NCI-H748 treated with DMSO at 0.1 percent for 48 hours (cell line): ENCODE measurements at regions not wholly inside any gene's neighbourhood (a gene's known extent, or its start where the extent isn't known, plus 50 kb on each side); places are given as distances from the start of the nearest gene placed in this dataset.

Source experiments
- DNase-seq: peaks from one replicate; lab custom pipeline; 2025; lab: John Stamatoyannopoulos, UW

DNA sequence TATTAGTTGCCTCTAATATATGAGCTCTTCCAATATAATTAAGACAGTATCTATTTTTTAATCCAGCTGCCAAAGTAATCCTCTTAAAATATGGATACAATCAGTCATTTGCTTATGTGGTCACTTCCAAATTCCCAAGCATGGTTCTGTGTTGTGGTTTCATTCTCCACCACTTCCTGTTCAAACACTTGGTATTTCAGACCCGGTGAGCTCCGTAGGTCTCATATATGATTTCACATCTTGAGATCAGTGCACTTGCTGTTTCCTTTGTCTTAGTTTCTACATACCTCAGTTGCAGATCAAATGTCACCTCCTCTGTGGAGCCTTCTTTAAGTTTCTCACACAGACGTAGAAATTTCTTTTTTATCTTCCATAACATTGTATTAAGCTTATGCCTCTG, 254.2 kb downstream of the KCNS3 start:
- no peak for DNase-seq

- no peak for DNase-seq
Measured at GRCh38 chr2:18131761-18132160, 253.3 kb downstream of the KCNS3 start.

DNA sequence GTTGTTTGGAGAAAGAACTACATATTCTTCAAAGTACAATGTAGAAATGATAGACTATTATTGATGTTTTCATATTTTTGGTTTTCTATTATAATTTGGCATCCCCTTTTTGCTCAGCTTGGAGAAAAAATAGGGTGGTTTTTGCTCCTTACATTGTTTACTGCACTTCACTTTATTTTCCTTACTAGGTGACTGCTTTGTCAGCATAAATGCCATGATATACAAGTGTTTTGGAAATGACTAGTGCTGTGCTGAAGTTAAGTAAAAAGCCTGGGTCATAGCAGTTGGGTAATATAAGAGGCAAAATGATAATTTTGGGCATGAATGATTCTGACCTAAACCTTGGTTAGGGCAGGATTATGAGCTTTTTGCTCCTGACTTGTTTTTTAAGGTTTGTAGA, 250.9 kb downstream of the KCNS3 start:
- DNase-seq: no peak

DNA sequence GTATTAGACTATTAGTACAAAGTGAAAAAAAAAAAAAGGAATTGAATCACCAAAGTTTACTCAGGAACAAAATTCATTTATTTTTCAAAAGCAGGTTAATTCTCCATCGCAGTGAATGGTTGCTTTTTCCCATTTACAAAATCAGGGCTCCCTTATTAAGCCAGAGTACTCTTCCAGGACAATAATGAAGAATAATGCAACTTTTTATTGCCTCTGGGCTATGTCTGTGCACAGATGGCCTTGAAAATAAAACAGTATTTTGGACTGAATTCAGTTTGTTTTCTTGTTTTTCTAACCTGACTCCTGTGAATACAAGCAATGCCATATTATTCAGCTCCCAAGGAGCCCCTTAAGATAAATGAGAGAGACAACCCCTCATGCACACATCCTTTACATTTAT, 246.8 kb downstream of the KCNS3 start:
- no peak for DNase-seq

DNA sequence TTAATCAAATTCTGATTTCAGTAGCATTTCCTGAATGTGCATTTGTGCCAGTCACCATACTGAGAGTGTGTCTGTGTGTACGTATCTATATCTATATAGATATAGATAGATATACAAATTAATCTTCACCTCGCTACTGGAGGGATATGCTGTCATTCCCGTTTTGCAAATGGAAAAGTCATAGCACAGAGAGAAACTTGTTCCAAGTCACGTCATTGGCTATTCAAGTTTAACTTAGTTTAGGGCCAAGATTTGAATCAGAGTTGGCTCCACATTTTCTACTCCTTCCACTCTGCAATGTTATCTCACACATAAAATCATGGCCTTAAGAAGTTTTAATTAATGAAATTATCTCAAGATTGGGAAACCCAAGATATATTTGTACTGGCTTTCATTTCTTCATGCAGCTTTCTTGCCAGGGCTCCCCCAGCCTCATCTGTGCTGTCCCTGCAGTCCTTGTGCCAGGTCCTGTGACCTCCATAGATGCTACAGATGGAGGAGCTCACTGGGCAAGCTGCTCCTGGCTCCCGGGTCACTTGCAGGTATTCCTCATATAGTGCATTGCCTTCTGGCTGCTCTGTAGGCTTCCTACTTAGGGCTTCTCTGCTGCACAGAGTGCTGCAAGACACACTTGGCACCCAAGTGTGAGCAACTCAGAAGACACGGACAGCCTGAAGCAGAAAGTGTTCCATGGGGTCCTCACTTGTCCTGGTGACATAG, 245.8 kb downstream of the KCNS3 start:
- DNase-seq: no peak

GRCh38 chr2:18123577-18123976, 245.1 kb downstream of the KCNS3 start:
- no peak for DNase-seq

DNA sequence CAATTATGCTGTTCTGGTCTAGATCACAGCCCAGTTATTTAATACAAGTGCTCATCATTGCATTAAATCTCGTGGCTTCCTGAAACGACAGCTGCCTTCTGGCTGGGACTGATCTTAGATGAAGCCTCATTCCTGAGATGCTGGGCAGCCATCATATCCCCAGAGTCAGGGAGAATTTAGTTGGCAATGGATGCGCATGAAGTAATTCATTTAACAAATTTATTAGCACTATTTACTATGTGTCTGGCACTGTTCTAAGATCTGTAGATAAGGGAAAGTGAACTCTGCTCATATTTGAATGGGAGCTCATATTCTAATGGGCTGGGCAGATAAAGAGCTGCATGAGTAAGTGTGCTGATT, 244.7 kb downstream of the KCNS3 start:
- no peak for DNase-seq

DNA sequence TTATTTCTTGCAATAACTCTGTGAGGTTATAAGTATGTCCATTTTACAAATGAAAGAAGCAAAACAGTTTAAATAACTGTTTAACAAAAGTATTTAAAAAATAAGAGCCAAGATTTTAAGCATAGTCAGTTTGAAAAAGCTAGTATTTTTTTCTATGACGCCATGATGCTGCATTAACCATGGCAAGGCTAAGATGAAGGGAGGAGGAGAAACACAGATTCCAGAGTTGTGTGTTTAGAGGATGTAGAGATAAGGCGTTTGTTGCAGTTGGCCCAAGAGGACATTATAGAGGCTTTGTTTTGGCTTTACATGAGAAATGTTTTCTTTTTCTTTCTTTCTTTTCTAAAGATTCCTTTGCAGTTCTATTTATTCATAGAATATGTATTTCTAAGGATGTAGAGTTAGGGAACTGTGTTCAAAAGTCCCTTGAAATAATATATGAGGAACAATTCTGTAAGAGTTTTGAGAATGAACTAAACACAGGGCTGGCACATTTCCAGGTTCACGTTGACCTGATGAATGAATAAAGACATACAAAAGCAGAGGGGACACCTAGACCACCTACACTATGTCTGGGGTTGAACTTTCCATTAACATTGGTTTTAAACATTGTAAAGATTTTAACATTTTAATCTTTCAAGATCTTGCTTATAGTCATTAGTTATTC, 244.2 kb downstream of the KCNS3 start:
- DNase-seq: no peak

- no peak for DNase-seq
Measured at GRCh38 chr2:18119883-18120282, 241.4 kb downstream of the KCNS3 start.

DNA sequence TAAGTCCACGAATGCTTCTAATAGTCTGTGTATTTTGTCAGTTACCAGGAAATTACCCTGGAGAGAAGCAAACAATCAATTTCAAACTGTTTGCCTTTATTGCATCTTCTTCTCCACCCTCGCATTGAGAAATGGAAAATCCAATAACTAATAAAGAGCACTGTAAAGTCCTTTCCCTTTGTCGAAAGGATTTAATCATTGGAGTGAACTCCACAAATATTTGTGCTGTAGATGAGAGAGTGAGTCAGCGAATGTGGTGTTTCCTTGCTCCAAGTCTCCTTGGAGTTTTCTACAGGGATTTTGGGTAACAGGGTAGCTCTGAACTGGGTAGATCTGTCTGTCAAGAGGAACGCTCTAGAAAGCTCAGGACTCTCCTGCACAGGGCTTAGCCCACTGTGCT, 240.2 kb downstream of the KCNS3 start:
- DNase-seq: no peak

DNA sequence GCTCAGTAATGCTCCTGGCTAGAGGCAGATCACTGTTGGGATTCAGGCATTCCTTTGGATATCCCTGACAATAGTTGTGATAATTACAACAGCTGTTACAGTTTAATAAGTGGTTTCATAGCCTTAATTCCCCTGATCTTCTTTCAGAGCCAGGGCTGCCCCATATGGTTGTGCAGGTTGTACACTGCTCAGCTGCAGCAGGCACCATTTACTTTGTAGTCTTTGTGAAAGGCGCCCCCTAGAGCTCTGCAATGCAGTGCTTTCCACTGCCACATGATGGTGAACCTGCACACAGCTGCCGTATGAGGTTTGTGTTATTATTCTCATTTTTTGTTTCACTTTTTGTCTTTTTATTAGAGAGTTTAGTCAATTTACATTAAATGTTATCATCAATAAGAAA, 239.1 kb downstream of the KCNS3 start:
- peak; percentile 2 for DNase-seq

DNA sequence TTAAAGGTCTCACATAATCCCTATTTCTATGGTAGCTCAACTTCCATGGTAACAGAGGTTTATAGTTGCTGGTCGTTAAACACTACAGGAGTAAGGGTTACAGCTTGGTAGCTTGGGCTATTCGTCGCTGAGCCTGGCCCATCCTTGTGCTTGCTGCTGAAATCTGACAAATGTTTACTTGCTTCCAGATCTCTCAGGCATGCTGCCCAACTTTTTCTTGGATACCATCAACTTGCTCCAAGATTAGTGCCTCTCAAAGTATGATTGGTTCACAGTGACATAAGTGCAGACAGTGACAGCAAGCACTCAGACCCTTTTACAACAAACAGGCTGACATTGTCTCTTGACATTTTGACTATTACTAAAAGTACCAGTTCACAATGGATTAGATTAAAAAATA, 231.8 kb downstream of the KCNS3 start:
- DNase-seq: no peak

GRCh38 chr2:18106841-18107240, 228.4 kb downstream of the KCNS3 start:
- no peak for DNase-seq

DNA sequence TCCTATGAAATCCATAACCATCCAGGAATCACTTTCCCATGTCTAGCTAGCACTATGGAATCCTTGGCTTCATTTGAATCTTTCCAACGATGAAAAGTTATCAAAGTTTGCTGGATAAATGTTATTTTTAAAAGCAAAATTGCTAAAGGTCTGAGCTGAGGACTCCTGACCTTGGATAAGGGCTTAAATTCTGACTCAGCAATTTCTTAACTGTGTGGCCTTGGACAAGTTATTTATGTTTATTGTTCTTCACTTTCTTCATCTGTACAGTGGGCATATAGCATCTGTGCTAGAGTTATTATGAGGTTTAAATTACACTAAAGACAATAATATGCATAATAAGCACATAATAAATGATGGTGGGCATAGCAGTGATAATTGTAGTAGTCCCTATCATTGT, 227.5 kb downstream of the KCNS3 start:
- DNase-seq: no peak

DNA sequence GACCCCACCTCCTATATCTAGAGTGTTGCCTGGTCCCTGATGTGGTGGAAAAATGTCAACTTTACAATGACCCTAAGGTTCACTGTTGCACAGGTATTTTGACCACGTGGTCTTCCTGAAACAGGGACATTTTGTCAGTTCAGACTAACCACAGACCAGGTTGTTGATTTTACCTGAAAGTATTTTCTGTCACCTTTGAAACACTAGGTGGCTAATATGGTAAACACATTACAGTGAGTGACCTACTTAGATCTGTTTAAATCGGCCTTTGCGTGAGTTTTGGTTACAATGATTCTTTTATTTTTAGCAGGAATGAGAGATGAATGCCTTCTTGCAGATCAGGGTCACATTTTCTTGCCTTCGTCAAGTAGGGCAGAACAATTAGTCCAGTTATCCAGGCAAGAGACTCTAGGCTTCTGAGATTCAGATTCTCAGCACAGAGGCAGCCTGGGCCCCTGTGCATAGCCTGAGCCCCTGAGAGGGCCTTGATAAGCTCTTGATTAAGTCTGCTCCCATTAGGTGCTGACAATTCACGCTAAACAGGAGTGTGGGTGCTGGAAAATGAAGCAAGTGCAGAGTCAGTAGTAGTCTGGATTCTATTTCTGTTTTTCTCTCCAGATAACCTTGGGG, 226.2 kb downstream of the KCNS3 start:
- no peak for DNase-seq

GRCh38 chr2:18096836-18097405, 218.5 kb downstream of the KCNS3 start:
- DNase-seq: no peak

- DNase-seq: no peak
Measured at GRCh38 chr2:18094277-18094676, 215.8 kb downstream of the KCNS3 start.

DNA sequence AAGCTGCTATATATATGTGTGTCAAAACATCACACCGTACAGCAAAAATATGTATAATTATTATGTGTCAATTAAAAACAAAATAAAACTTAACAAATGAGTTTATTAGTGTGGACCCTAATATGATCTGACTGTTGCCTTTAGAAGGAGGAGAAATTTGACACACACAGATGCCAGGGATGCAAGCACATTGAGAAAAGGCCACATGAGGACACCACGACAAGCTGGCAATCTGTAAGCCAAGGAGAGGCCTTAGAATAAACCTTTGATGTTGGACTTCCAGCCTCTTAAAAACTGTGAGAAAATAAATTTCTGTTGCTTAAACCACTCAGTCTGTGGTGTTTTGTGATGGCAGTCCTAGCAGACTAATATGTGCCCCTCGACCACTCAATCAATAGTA, 214.7 kb downstream of the KCNS3 start:
- no peak for DNase-seq

DNA sequence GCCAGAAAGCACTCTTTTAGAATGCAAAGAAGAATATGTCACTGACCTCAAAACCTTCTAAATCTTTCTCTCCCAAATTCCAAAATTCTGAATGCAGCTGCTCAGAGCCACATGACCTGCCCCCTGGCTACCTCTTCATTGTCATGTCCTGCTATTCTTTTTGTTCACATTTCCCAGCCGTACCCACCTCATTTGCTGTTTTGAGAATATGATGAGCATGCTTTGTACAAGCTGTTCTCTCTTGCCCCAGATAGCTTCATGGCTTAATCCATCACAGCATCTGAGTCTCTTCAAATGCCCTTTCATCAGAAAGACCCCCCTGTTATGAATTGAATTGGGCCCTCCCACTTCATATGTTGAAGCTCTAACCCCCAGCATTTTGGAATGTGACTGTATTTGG, 214.3 kb downstream of the KCNS3 start:
- no peak for DNase-seq

- DNase-seq: no peak
Measured at GRCh38 chr2:18085593-18085992, 207.1 kb downstream of the KCNS3 start.

DNA sequence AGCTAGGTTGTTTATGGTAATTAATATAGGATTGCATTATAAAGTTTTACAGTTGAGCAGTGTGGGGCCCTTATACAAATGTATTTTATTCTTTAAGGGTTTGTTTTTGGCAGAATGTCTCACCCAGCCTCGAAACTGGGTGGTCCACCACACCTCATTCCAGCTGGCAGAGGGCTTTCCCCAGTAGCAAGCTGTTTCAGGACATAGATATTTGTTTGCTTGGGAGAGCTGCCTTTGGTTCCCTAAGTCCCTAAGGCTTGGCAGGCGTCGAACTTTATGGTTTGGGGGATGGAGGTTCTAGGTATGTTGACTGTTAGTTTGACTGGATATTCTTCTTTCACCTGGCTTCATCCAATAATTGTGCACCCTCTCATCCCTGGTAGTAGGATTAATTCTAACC, 205.9 kb downstream of the KCNS3 start:
- DNase-seq: no peak

GRCh38 chr2:18083806-18084205, 205.3 kb downstream of the KCNS3 start:
- no peak for DNase-seq

DNA sequence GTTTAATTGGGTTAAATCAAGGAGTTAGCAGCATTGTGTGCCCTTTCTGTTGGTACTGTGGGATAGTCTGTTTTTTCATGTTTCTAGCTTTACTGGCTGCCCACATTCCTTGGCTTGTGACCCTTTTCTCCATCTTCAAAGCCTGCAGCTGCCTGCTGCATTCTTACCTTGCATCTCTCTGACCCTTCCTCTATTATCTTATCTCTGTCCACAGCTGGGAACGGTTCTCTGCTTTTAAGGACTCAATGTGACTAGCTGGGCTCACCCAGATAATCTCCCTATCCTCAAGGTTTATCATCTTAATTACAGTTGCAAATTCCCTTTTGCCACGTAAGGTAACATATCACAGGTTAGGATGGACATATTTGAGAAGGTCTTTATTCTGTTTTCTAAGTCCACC, 199.7 kb downstream of the KCNS3 start:
- DNase-seq: no peak
